ENCODE measurements at regions not wholly inside any gene's neighbourhood (a gene's known extent, or its start where the extent isn't known, plus 50 kb on each side); places are given as distances from the start of the nearest gene placed in this dataset.

DNA sequence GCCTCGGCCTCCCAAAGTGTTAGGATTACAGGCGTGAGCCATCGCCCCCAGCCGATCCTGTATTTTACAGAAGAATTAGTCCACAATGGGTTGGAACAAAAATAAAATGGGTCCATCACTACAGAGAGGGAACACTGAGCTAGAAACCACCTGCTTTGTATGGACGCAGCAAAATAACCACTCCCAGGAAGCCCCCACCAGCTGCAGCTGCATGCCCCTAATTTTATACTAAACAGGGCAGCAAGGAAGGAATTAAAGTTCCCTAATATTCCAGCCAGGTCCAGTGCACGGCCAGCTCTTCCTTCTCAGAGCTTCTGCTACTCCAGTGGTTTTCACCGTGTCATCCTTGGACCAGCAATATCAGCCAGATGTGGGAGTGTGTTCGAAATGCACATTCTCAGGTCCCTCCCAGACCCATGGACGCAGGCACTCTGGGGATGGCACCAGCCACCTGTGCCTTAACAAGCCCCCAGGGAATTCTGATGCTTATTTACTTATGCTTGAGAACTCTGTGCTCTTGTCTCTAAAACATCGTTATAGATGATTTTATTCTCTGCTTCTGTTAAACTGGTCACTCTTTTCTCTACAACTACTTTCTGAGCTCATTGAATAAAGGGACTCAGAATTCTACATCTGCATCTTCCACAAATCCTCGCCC is 189.5 kb upstream of the SLC24A3 start:
- TF ChIP-seq, protein P1, sequence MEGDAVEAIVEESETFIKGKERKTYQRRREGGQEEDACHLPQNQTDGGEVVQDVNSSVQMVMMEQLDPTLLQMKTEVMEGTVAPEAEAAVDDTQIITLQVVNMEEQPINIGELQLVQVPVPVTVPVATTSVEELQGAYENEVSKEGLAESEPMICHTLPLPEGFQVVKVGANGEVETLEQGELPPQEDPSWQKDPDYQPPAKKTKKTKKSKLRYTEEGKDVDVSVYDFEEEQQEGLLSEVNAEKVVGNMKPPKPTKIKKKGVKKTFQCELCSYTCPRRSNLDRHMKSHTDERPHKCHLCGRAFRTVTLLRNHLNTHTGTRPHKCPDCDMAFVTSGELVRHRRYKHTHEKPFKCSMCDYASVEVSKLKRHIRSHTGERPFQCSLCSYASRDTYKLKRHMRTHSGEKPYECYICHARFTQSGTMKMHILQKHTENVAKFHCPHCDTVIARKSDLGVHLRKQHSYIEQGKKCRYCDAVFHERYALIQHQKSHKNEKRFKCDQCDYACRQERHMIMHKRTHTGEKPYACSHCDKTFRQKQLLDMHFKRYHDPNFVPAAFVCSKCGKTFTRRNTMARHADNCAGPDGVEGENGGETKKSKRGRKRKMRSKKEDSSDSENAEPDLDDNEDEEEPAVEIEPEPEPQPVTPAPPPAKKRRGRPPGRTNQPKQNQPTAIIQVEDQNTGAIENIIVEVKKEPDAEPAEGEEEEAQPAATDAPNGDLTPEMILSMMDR (IDR thresholded peaks at IDR 0.05; ENCODE audit: partially characterized antibody, unreplicated experiment), result no peak
- DNase-seq, result no peak
- peaks cover 12% of the 10 kb centered on the region for H3K4me1 Mint-ChIP-seq (ENCODE audit: low read depth, unreplicated experiment)
- H3K9me3 Mint-ChIP-seq (ENCODE audit: unreplicated experiment), result peaks cover 2% of the 10 kb centered on the region
- H3K27ac Mint-ChIP-seq (ENCODE audit: unreplicated experiment), result no peak overlapping the region
- H3K27me3 Mint-ChIP-seq (ENCODE audit: unreplicated experiment), result peaks cover 4% of the 10 kb centered on the region
- H3K36me3 Mint-ChIP-seq (ENCODE audit: unreplicated experiment), result no peaks in the 10 kb centered on the region
- H3K4me3 Mint-ChIP-seq (ENCODE audit: unreplicated experiment), result no peak overlapping the region

DNA sequence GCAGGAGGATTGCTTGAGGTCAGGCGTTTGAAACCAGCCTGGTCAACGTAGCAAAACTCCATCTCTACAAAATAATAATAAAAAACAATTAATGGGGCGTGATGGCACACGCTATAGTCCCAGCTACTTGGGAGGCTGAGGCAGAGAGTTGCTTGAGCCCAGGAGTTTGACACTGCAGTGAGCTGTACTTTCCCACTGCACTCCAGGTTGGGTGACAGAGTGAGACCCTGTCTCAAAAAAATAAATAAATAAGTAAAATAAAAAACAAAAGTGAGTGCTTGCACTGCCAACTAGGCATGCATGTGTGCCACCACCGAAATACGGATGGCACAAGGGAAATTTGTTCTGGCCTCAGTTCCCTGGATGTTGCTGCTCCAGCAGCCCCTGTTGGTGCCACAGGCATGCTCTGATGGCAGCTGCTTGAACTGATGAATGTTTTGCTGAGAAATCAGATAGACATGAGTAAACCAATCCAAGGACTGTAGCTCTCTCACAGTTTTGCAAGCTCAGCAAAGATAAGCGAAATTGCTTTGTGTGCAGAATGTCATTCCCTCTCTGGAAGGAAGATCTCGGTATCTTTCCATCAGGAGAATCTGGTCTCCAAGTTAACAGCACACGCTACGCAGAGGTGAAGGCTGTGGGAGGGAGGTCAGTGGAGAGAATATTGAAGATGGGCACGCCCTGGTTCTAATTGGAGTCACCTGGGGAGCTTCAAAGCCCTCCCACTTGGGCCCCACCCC is 188.0 kb upstream of the SLC24A3 start:
- H3K27me3 Mint-ChIP-seq (ENCODE audit: unreplicated experiment), result peaks cover 2% of the 10 kb centered on the region
- H3K4me1 Mint-ChIP-seq (ENCODE audit: low read depth, unreplicated experiment), result peaks cover 10% of the 10 kb centered on the region
- no peaks in the 10 kb centered on the region for H3K36me3 Mint-ChIP-seq (ENCODE audit: unreplicated experiment)
- H3K4me3 Mint-ChIP-seq (ENCODE audit: unreplicated experiment), result no peak overlapping the region
- TF ChIP-seq, protein P1 (IDR thresholded peaks at IDR 0.05; ENCODE audit: partially characterized antibody, unreplicated experiment), result no peak
- H3K9me3 Mint-ChIP-seq (ENCODE audit: unreplicated experiment), result peaks cover 2% of the 10 kb centered on the region
- no peak for DNase-seq
- H3K27ac Mint-ChIP-seq (ENCODE audit: unreplicated experiment), result no peak overlapping the region

DNA sequence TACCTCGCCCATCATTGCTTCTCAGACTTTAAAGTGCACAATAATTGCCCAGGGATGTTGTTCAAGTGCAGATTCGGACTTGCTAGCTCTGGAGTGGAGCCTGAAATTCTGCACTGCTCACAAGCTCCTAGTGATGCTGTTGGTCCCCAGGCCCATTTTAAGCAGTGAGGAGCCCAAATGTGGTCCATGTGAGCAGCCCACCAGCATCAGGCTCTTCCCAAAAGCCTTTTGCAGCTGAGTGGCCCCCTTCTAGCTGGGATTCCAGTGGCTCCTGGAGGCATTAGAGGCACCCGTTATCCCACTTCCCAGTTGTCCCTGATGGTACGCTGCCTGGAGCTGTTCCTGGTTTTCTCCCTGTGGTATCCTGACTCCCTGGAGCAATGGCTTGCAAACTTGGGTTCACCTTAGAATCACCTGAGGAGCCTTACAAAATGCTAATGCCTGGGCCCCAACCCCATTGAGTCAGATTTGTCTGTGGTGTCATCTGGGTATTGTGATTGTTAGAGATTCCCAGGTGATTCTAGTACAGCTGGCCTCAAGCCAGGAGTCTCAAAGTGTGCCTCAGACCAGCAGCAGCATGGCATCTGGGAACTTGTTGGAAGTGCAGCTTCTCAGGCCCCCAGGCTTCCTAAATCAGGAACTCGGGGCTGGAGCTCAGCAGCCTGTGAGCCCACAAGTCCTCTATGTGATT is 186.9 kb upstream of the SLC24A3 start:
- DNase-seq, result no peak
- Mint-ChIP-seq H3K36me3 (ENCODE audit: unreplicated experiment) (no peaks in the 10 kb centered on the region), H3K4me3 (ENCODE audit: unreplicated experiment) (no peak overlapping the region), H3K9me3 (ENCODE audit: unreplicated experiment) (no peaks in the 10 kb centered on the region), H3K27ac (ENCODE audit: unreplicated experiment) (no peak overlapping the region), H3K27me3 (ENCODE audit: unreplicated experiment) (no peaks in the 10 kb centered on the region), H3K4me1 (ENCODE audit: low read depth, unreplicated experiment) (peaks cover 3% of the 10 kb centered on the region)
- TF ChIP-seq, protein P1 (IDR thresholded peaks at IDR 0.05; ENCODE audit: partially characterized antibody, unreplicated experiment), result no peak

DNA sequence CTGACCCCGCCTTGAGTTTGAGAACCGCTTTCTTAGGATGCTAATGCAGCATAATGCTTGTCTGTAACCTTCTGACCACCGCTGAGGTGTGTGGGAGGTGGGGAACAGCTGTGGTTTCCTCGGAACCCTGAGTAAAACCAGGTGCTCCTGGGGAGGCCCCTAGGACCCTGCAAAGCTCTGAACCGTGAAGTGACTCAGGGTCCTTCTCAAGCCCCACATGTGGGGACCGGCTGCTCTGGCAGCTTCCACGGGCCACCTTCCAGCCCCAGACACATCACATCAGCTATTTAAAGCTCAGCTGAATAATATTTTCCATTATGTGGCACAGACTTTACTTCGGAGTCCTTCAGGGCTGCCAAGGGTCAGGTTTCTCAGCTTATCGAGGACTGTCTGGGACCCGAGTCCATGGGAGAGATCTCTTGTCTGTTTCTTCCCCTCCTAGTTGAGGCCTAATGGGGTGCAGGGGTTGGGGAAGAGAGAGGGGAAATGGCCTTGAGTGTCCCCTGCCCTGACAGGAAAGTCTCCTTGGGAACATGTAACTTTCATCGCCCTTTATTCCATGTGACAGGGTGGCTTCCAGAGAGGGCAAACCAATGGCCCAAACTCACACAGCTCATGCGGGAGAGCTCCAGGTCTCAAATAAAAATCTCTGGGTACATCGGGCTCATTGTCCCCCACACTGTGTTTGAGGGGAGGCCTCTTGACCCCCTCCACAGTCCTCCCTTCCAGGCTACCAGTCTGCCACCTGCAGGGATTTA is 186.1 kb upstream of the SLC24A3 start:
- H3K27ac Mint-ChIP-seq (ENCODE audit: unreplicated experiment), result no peak overlapping the region
- H3K9me3 Mint-ChIP-seq (ENCODE audit: unreplicated experiment), result no peaks in the 10 kb centered on the region
- H3K27me3 Mint-ChIP-seq (ENCODE audit: unreplicated experiment), result no peaks in the 10 kb centered on the region
- no peaks in the 10 kb centered on the region for H3K36me3 Mint-ChIP-seq (ENCODE audit: unreplicated experiment)
- TF ChIP-seq, protein P1 (IDR thresholded peaks at IDR 0.05; ENCODE audit: partially characterized antibody, unreplicated experiment), result no peak
- no peak overlapping the region for H3K4me3 Mint-ChIP-seq (ENCODE audit: unreplicated experiment)
- no peak for DNase-seq
- H3K4me1 Mint-ChIP-seq (ENCODE audit: low read depth, unreplicated experiment), result peaks cover 1% of the 10 kb centered on the region

All from glutamatergic neuron (in vitro differentiated cells).